ENCODE measurements at regions not wholly inside any gene's neighbourhood (a gene's known extent, or its start where the extent isn't known, plus 50 kb on each side); places are given as distances from the start of the nearest gene placed in this dataset.

- TF ChIP-seq, protein P1, sequence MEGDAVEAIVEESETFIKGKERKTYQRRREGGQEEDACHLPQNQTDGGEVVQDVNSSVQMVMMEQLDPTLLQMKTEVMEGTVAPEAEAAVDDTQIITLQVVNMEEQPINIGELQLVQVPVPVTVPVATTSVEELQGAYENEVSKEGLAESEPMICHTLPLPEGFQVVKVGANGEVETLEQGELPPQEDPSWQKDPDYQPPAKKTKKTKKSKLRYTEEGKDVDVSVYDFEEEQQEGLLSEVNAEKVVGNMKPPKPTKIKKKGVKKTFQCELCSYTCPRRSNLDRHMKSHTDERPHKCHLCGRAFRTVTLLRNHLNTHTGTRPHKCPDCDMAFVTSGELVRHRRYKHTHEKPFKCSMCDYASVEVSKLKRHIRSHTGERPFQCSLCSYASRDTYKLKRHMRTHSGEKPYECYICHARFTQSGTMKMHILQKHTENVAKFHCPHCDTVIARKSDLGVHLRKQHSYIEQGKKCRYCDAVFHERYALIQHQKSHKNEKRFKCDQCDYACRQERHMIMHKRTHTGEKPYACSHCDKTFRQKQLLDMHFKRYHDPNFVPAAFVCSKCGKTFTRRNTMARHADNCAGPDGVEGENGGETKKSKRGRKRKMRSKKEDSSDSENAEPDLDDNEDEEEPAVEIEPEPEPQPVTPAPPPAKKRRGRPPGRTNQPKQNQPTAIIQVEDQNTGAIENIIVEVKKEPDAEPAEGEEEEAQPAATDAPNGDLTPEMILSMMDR (conservative IDR thresholded peaks at IDR 0.05; ENCODE audit: low read depth, low read length): no peak
- TF ChIP-seq EZH2phosphoT487 (IDR thresholded peaks at IDR 0.05; ENCODE audit: borderline replicate concordance, low read length) (no peak), EZH2 (IDR thresholded peaks at IDR 0.05; ENCODE audit: low read length, unreplicated experiment) (no peak)
Observed at GRCh38 chr3:88412346-88412745, 262.6 kb downstream of the C3orf38 start.

Data from PC-3 (cell line).